Upper lobe of right lung (tissue), 1 donor: ENCODE measurements at regions not wholly inside any gene's neighbourhood (a gene's known extent, or its start where the extent isn't known, plus 50 kb on each side); places are given as distances from the start of the nearest gene placed in this dataset.

Experiments used
- ATAC-seq: fragments of 200-7000 bp; cut with Tn5 transposase; one replicate; pipeline ENCODE4 v1.9.1; 2020; ENCODE audit warnings: mild to moderate bottlenecking, moderate library complexity
- DNase-seq: peaks from one replicate; pipeline ENCODE4 v3.0.0-alpha.2; 2020
- H3K27ac ChIP-seq: fragments of 200-600 bp; one replicate; pipeline ENCODE4 v1.8.0; 2022
- H3K27me3 ChIP-seq: fragments of 200-600 bp; one replicate; pipeline ENCODE4 v1.8.0; 2022; ENCODE audit warnings: mild to moderate bottlenecking
- H3K36me3 ChIP-seq: fragments of 200-600 bp; one replicate; pipeline ENCODE4 v1.8.0; 2022
- H3K4me1 ChIP-seq: fragments of 200-600 bp; one replicate; pipeline ENCODE4 v1.8.0; 2022
- H3K4me3 ChIP-seq: fragments of 200-600 bp; one replicate; pipeline ENCODE4 v1.8.0; 2022; ENCODE audit warnings: mild to moderate bottlenecking
- H3K9me3 ChIP-seq: fragments of 200-600 bp; one replicate; pipeline ENCODE4 v1.8.0; 2022
- CTCF ChIP-seq: fragments of 200-600 bp; IDR thresholded peaks from one replicate; pipeline ENCODE4 v1.8.0; 2022; ENCODE audit warnings: antibody characterized with exemption
- intact Hi-C: fragments of 100-400 bp; cut with DNase I; formaldehyde crosslinking; loops from one replicate; pipeline ENCODE4 v1.11.0; 2022
- donor health status: DM: no; HTN: yes; CAD: no; lungs with severe emphysema.

GRCh38 chr3:140830391-140830790, 111.2 kb upstream of the SLC25A36 start:
- no peaks in the 10 kb centered on the region for H3K27me3 ChIP-seq
- no peak for TF ChIP-seq CTCF
- H3K27ac ChIP-seq, result no peak overlapping the region
- ATAC-seq, result no peak
- intact Hi-C loops, result no loop called here
- DNase-seq, result no peak
- no peaks in the 10 kb centered on the region for H3K9me3 ChIP-seq
- H3K36me3 ChIP-seq, result no peaks in the 10 kb centered on the region
- no peaks in the 10 kb centered on the region for H3K4me1 ChIP-seq
- H3K4me3 ChIP-seq, result no peak overlapping the region

- H3K27ac ChIP-seq, result no peak overlapping the region
- no peak overlapping the region for H3K4me3 ChIP-seq
- ATAC-seq (no peak), DNase-seq (no peak)
- TF ChIP-seq CTCF, result no peak
- no peaks in the 10 kb centered on the region for H3K36me3 ChIP-seq
- H3K27me3 ChIP-seq, result no peaks in the 10 kb centered on the region
- no peaks in the 10 kb centered on the region for H3K9me3 ChIP-seq
- intact Hi-C loops, result no loop called here
- H3K4me1 ChIP-seq, result no peaks in the 10 kb centered on the region
Observed at GRCh38 chr3:140832883-140833282, 108.8 kb upstream of the SLC25A36 start.

- ATAC-seq, result no peak
Observed at GRCh38 chr3:140834266-140835037, 107.2 kb upstream of the SLC25A36 start.

GRCh38 chr3:140842984-140843649, 98.5 kb upstream of the SLC25A36 start:
- Histone ChIP-seq H3K27me3 (no peaks in the 10 kb centered on the region), H3K36me3 (no peaks in the 10 kb centered on the region), H3K4me3 (no peak overlapping the region), H3K4me1 (no peaks in the 10 kb centered on the region), H3K27ac (no peak overlapping the region), H3K9me3 (no peaks in the 10 kb centered on the region)
- intact Hi-C loops, result no loop called here
- no peak for ATAC-seq
- DNase-seq, result no peak
- TF ChIP-seq CTCF, result no peak

More at GRCh38 chr3:140834266-140835037, 107.2 kb upstream of the SLC25A36 start:
- TF ChIP-seq CTCF, result no peak
- intact Hi-C loops, result no loop called here
- Histone ChIP-seq H3K27ac (no peak overlapping the region), H3K4me3 (no peak overlapping the region), H3K9me3 (no peaks in the 10 kb centered on the region), H3K27me3 (no peaks in the 10 kb centered on the region), H3K36me3 (no peaks in the 10 kb centered on the region), H3K4me1 (no peaks in the 10 kb centered on the region)
- DNase-seq, result no peak

GRCh38 chr3:140843656-140844055, 98.0 kb upstream of the SLC25A36 start:
- no peak overlapping the region for H3K27ac ChIP-seq
- no peaks in the 10 kb centered on the region for H3K36me3 ChIP-seq
- no peak overlapping the region for H3K4me3 ChIP-seq
- no peaks in the 10 kb centered on the region for H3K27me3 ChIP-seq
- intact Hi-C loops, result no loop called here
- TF ChIP-seq CTCF, result no peak
- H3K9me3 ChIP-seq, result no peaks in the 10 kb centered on the region
- ATAC-seq, result no peak
- H3K4me1 ChIP-seq, result no peaks in the 10 kb centered on the region
- no peak for DNase-seq
